ENCODE measurements at regions not wholly inside any gene's neighbourhood (a gene's known extent, or its start where the extent isn't known, plus 50 kb on each side); places are given as distances from the start of the nearest gene placed in this dataset.

DNA sequence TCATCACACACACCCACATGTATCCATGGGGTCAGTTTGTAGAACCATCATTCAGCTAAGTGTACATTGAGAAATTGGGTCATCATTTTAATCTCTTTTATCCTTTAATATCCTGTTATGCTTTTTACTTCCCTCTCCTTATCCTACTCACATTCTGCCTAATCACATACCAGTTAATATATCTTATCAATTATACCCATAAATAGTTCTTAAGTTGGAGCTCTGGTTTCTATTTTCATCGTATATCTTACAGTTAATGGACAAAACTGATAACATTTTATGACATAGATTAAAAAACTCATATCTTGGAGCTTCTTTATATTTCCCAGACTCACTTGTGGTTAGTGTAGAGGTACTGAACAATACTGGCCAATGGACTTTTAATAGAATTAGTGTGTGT is 729.5 kb upstream of the LCORL start:
- TF ChIP-seq, protein P1, sequence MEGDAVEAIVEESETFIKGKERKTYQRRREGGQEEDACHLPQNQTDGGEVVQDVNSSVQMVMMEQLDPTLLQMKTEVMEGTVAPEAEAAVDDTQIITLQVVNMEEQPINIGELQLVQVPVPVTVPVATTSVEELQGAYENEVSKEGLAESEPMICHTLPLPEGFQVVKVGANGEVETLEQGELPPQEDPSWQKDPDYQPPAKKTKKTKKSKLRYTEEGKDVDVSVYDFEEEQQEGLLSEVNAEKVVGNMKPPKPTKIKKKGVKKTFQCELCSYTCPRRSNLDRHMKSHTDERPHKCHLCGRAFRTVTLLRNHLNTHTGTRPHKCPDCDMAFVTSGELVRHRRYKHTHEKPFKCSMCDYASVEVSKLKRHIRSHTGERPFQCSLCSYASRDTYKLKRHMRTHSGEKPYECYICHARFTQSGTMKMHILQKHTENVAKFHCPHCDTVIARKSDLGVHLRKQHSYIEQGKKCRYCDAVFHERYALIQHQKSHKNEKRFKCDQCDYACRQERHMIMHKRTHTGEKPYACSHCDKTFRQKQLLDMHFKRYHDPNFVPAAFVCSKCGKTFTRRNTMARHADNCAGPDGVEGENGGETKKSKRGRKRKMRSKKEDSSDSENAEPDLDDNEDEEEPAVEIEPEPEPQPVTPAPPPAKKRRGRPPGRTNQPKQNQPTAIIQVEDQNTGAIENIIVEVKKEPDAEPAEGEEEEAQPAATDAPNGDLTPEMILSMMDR (IDR thresholded peaks at IDR 0.05), result no peak
- TF ChIP-seq EP300 (IDR thresholded peaks at IDR 0.05), result no peak
